Esophagus muscularis mucosa (tissue), 4 donors: ENCODE measurements at regions not wholly inside any gene's neighbourhood (a gene's known extent, or its start where the extent isn't known, plus 50 kb on each side); places are given as distances from the start of the nearest gene placed in this dataset.

Experiments
- CTCF ChIP-seq, 3 experiments: fragments of 200-600 bp in 2 of 3; fragments of 450-650 bp in 1 of 3; sonication (generic) in 2 of 3; IDR thresholded peaks; one replicate each; pipeline ENCODE4 v1.5.1; 2017 to 2019; ENCODE audit warnings: antibody characterized with exemption in 3 of 3, mild to moderate bottlenecking in 2 of 3, moderate library complexity in 1 of 3
- EP300 ChIP-seq: sonication (generic); formaldehyde crosslinking; IDR thresholded peaks from one replicate; pipeline ENCODE4 v1.6.1; 2017; ENCODE audit warnings: antibody characterized with exemption
- POLR2A ChIP-seq: fragments of 450-650 bp; IDR thresholded peaks from one replicate; pipeline ENCODE4 v1.6.1; 2017; ENCODE audit warnings: antibody characterized with exemption, moderate library complexity, mild to moderate bottlenecking, low read depth
- POLR2AphosphoS5 ChIP-seq, 2 donors: sonication (generic); formaldehyde crosslinking; IDR thresholded peaks; one replicate each; pipeline ENCODE4 v1.6.1; 2017; ENCODE audit warnings: antibody characterized with exemption in 2 of 2

GRCh38 chr3:30357897-30358296, 248.5 kb upstream of the TGFBR2 start:
- TF ChIP-seq CTCF (IDR thresholded peaks at IDR 0.05), result no peak
- TF ChIP-seq POLR2A, result no peak
- TF ChIP-seq POLR2AphosphoS5 (IDR thresholded peaks at IDR 0.05), result no peak
- TF ChIP-seq EP300, result no peak
